HG03139 (cell line): ENCODE measurements at regions not wholly inside any gene's neighbourhood (a gene's known extent, or its start where the extent isn't known, plus 50 kb on each side); places are given as distances from the start of the nearest gene placed in this dataset.

Source experiments
- ATAC-seq: cut with Tn5 transposase; IDR thresholded peaks from one replicate; pipeline ENCODE4 v1.9.1; 2021; ENCODE audit not compliant: unreplicated experiment

DNA sequence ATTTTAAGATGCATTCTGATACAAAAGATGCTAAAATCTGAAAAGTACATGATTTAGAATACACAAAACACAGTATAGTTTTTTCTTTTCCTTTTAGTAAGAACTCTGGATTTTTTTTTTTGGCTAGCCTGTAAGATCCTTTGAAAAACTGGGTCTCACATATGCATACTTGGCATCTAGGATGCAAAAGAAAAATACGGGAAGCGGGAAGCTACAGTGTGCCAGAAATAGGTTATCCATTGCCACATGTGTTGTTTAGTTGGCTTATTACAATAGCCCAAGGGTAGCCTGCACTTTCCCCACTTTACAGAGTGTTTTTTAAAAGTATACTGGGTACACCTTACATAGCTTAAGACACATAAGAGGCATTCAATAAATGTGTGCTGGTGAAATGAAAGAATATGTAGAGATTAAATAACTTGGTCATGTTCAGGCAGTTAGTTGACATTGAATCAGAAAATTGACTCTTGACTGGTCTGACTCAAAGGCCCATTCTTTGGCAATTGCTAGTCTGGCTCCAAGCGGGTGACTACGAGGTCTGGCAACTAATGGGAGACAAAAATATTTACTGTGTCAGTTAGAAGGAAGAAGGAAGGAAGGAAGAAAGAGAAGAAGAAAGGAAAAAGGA lies 286.8 kb upstream of the TRIB2 start:
- ATAC-seq, result no peak

DNA sequence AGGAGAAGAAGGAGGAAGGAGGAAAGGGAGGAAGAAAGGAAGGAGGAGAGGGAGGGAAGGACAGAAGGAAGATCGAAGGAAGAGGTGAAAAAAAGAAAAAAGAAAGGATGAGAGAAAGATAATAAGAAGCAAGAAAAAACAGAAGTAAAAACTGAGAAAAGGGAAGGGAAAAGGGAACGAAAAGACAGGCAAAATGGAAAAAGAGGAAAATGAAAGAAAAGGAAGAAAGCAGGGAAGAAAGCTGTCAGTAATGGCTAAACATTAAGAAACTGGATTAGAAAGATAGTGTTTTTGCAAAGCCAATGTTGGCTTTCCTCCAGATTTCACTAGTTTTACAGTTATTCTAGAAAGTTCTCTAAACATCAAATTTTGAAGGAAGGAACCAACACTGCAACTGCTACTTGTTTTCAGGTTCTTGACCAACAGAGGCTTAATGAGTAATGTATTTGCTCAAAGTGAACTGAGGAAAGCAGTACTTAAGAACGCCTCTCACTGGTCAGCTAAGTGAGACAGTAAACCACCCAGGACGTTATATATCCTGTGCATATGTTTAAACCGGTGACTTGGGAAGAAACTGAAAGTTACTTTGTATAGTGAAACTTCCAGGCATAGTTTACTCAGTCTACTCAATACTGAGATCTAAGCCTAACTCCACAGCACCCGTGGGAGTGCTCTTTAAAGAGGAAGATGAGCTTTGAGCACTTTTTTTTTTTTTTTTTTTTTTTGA lies 286.2 kb upstream of the TRIB2 start:
- ATAC-seq, result peak; percentile 99

DNA sequence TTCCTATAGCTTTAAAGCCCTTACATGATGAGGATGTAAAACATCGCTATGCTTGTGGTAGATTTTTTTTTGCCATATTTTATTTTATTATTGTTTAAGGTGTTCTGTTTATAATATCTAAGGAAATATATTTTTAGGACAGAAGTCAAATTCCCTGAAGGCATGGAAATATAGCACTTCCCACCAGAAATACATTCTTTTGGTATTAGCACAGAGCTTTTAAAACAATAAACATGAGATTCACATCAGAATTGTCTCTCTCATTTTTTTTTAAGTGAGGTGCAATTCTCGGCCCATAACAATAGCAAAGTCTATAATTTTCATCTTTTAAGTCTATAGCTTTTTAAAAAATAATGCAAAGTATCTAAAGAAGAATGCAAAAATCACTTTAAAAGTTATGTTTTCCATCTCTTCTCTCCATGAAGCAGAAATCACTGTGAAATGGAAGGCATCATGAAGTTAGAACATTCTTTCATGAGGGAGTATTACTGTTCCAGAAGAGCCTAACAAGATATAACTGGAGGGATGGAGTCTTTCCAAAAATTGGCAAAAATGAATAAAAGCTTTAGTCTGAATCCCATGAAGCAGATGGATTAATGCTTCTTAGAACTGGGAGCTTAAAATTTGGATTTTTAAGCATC lies 283.6 kb upstream of the TRIB2 start:
- ATAC-seq, result no peak

DNA sequence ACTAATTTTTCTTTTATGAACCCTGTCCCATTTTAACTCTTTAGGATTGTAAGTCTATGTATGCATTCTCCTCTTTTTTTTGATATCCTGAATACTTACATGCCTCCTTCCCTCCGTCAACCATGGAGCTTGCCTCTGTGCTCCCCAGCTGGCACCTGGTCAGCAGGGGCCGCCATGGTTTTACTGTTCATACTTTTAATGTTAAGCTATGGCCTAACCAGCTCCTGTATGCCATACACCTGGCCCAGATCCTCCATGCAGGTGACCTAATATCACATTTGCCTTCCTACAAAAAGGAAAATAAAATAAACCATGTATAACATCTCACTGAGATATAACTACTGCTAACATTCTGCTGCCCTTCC lies 283.1 kb upstream of the TRIB2 start:
- no peak for ATAC-seq

DNA sequence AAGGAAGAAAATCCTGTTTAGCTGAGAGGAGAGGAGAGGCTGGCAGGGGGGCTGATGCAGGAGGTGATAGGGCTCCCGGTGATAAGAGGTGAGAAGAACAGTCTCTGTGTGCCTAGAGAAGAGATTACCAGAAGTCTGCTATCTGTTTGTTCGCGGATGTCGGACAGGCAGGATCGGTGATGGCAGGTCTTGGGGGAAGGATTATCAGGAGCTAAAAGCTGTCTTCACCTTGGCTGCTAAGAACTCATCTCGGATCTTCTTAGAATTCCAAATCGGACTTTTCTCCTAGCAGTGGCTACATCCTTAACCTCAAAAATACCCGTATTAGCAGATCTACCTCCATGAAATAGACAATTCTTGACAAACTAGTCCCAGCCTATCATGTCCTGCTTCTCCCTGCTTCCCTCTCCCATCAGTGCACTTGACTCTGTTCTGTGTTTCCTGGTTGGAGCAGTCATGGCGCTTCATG lies 282.1 kb upstream of the TRIB2 start:
- ATAC-seq, result no peak

DNA sequence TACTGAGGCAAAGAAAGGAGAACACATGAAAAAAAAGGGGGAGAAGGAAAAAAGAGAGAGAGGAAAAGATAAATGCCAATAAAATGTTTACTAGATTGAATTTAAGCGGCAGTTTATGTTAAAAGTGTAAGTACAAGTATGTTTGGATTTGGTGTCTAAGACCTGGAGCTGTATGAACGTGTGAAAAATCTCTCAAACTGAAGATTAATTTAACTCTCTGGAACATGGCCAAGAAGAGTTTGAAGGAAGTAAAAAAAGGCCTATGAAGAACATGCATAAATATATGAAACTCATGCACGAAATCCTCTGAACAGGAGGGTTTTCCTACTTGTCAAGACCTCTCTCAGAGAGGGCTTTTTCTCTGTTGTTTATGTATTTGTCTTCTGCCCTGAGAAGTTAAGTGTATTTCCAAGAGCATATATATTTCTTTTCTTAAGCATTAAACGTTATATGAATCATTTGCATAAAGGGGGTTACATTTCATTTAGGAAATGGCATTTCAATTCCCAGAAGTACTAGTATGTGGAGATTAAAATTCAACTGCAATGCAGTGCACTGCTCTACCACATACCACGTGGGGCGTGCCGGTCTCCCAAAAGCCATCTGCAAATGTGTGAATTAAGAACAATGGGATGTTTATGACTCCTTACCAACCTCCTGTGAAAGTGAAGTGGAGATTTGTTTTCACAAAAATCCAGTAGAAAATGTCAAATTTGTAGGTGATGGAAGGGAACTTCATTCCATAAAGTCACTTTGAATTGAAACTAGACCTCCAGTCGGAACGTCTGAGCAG lies 281.1 kb upstream of the TRIB2 start:
- ATAC-seq, result no peak

DNA sequence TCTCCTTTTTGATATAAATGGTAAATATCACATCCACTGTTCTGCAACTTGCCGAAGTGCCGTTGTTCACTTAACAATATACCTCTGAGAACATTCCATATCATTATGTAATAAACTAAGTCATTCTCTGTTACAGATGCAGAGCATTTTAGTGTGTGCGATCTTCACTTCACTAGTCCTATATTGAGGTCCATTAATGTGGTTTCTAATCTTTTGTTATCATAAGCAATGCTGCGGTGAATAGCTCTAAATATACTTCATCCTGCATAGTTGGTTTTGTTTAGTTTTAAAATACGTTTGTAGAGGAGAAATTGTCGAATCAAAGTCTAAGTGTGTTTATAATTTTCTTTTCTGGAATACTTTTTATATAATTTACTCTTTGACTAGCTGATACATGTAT lies 280.3 kb upstream of the TRIB2 start:
- ATAC-seq, result no peak

DNA sequence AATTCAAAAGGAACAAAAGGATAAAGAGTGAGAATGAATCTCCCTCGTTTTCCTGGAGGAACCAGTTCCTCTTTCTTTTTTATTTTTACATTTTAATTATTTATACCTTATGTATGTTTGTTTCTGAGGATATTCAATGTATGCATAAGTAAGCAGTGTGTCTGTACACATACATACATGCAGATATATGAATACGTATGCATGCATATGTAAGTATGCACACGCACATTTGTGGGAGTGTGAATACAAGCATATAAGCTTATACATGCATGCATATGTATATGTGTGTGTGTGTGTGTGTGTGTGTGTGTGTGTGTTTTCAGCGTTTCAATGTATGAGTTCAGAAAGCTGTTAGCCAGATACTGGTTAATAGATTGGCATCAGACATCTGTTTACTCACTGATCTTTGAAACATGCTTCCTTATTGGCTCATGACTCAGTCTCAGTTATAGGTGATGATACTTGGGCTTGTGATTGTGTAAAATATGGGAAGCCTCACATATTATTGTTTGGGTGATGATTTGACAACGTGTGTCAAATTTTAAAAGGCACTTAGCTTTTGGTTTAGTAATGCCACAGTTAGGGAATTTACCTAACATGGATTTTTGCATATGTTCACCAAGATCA lies 279.7 kb upstream of the TRIB2 start:
- no peak for ATAC-seq

DNA sequence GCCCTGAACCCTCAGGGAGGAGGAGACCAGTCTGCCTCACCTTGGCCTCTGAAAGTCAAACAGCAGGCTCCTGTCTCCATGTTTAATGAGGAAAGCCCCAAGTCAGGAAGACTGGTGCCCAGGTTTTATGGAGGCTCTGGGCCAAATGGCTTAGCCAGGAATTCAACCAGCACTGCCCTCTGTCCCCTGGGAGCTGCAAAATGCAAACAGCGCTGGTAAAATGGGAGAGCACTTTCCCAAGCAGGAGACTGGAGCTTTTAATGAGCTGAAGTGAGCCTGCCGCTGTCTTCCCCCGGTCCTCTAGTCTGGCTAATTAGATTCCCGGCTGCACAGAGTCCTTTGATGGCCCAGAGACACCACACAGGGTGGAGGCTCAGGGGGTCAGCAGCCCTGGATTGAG lies 276.0 kb upstream of the TRIB2 start:
- ATAC-seq, result no peak

DNA sequence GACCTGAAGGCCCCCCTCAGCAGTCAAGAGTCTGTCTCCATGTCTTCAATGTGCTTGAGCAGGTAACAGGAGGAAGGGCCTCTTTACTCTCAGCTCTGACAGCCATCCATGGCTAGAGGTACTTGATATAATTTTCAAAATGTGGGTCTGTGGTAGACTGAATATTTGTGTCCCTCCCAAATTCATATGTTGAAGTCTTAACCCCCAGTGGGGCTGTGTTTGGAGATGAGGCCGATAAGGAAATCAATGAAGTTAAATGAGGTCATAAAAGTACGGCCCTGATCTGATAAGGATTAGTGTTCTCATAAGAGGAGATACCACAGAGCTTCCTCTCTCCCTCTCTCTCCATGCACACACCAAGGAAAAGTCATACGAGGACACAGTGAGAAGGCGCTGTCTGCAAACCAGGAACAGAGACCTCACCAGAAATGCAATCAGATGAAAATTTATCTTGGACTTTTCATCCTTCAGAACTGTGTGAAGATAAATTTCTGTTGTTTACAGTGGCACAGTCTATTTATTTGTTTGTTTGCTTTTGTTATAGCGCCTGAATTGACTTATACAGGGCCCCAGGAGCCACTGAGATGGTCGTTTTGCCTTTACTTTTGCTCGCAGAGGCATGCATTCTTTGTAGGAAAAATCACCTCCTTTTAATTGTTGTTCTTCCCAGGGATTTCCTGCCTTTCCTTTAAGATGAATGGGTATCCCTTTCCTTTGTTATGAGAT lies 274.8 kb upstream of the TRIB2 start:
- ATAC-seq, result no peak

DNA sequence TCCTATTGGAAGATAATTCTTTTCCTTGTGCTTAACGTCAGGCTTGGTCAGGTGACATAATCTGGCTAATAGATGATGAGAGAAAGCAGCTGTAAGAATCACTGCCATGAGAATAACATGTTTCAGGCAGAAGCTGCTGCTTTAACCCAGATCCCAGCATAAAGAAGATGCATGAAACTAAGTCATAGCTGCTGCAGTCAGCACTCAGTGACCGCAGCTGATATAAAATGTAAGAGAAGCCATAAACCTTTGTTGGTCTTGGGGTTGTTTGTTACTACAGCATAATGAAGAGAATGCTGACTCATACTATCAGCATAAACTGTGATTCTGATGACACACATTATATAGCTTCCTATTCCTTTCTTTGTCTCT lies 274.3 kb upstream of the TRIB2 start:
- ATAC-seq, result no peak

DNA sequence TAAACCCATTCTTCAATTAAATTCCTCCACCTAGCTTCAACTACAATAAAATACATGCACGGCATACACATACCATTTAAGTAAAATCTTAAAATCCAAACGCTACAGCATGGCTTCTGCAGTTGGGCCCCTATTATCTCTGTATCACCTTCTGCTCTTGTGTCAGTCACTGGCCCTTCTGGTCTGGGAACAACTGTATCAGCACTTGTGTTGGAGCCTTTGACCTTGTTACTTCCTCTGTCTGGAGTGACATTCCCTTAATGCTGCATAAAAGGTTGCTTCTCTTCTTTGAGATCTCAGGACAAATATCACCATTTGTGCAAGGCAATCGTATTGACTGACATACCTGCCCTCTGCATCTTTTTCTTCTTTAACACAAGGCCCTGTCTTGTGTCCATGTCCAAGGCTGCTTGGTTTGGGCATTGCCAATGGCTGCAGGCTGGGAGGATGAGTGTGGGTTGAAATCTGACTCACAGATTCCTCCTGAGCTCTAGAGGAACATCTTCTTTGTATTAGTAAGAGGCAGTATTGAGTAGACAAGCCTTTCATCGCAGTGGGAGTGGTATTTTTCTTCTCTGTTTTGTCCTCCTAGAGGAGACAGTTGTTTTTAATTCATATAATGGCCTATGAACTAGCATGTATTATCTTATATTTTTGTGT lies 267.8 kb upstream of the TRIB2 start:
- ATAC-seq, result no peak

DNA sequence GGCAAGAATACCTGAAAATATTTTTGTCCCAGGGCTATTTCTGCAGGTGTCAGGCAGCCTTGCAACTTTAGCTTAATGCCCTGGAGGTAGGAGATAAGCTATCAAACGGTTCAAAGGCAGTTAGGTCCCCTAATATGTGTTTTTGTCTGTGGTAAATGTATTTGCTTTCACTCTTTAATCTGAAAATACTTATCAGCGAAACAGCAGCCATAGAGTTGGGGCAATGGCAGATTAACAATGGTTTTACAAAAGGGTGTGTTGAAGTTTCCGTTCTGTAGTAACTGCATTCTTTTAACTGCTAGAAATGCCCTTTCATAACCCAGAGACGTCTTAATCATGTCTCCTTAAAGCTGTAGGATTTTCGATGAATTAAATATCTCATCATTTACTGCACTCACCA lies 265.0 kb upstream of the TRIB2 start:
- no peak for ATAC-seq

DNA sequence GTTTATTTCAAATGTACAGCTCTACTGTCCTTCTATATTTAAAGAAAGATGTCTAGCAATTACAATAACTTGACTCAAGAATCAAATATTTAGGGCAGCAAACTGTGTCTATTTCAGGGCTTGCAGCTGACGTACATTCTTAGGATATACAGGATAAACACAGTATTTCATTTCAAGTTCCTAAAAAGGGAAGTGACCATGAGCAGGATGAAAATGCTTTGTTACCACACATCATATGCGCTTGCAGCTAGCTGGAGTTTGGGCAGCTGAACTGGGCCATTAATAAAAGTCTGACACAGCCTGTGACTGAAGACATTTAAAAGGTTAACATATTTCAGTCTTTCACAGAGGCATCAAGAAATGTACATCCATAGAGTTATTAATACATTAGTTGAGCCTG lies 264.6 kb upstream of the TRIB2 start:
- ATAC-seq, result no peak

DNA sequence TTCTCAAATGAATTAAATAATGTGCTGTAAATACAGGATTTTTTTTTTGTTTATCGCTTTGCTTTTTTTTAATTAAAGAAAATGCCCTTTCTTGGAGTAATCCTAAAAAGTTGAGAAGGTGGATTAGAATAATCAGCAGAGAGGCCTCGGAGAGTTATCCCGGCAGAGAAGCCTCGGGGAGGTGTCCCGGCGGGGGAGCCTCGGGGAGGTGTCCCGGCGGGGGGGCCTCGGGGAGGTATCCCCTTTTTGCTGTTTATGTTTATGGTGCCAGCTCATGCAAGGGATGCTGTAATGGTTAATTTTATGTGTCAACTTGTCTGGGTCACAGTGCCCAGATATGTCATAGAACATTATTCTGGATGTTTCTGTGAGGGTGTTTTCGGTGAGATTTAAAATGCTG lies 263.0 kb upstream of the TRIB2 start:
- ATAC-seq, result no peak

DNA sequence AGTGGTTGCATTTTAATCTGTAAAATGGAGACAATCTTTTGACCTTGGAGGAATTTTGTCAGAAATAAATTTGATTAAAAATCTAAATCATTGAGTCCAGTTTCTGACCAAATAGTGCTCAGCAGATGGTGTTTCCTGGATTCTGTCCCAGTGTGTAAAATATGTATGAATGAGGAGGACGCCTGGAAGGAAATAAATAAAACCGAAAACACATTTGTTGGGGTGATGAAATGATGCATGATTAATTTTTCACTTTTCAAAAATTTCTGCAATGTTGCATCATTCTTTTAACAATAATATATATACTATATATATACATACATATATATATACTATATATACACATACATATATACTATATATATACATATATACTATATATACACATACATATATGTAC lies 261.1 kb upstream of the TRIB2 start:
- ATAC-seq, result no peak

DNA sequence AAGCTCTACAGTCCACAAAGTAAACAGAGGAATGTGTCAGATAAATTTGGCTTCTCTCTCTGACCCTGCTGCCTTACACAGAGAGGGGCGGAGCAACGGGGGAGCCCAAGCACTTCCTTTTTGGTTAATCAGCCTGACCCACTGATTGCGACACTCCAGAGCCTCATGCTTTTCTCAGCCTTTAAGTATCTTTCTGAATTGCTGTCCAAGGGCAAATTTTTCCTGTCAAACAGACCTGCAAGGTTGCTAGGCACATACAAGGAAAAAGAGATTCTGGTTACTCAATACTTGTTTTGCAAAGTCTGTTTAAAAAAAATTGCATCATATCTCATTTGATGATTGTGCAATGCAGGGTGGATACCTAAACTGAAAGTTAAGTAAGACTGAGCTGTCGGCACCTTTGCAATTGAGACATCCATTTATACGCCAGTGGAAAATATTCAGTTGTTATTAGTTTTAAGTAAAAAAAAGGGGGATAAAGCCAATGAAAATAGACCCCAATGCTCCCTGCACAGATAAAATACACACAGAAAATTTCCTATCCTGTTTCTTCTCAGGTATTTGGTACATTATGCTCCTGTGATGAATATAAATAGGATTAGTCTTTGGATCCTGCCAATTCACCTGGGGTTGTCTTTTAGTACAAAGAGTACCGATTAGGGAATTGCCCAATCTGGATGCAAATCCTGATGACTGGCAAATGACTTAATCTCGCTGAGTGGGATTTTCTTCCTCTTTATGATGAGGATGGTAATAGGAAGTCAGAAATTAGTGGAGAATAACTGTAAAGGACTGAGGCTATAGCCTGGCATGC lies 260.2 kb upstream of the TRIB2 start:
- peak; percentile 92 for ATAC-seq

DNA sequence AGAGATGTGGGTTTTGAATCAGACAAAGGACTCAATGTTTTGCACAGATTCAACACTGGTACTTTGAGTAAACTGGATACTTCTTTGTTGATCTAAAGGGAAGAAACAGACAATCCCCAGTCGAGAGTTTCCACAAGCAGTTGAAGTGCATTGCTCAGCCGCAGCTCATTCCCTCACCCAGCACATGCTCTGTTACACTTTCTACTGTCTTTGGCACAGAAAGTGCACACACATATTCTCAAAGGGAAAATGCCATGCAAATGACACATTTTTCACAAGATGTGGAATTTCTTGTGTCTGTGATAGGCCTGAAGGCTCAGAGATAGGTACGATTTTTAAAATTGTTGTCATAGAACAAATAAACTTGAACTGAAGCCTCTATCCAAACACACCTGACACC lies 258.9 kb upstream of the TRIB2 start:
- ATAC-seq, result no peak

DNA sequence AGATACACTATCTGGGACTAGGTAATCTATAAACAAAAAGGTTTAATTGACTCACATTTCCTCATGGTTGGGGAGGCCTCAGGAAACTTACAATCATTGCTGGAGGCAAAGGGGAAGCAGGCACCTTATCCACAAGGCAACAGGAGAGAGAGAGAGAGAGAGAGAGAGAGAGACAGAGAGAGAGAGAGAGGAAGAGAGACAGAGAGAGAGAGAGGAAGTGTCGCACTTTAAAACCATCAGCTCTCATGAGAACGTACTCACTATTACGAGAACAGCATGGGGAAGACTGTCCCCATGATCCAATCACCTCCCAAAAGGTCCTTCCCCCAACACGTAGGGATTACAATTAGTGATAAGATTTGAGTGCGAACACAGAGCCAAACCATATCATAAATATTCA lies 253.5 kb upstream of the TRIB2 start:
- ATAC-seq, result no peak
